SHP77 (cell line): ENCODE measurements at regions not wholly inside any gene's neighbourhood (a gene's known extent, or its start where the extent isn't known, plus 50 kb on each side); places are given as distances from the start of the nearest gene placed in this dataset.

ENCODE experiments used
- DNase-seq, 2 experiments: peaks; one replicate each; lab custom pipeline; 2025; lab: John Stamatoyannopoulos, UW

DNA sequence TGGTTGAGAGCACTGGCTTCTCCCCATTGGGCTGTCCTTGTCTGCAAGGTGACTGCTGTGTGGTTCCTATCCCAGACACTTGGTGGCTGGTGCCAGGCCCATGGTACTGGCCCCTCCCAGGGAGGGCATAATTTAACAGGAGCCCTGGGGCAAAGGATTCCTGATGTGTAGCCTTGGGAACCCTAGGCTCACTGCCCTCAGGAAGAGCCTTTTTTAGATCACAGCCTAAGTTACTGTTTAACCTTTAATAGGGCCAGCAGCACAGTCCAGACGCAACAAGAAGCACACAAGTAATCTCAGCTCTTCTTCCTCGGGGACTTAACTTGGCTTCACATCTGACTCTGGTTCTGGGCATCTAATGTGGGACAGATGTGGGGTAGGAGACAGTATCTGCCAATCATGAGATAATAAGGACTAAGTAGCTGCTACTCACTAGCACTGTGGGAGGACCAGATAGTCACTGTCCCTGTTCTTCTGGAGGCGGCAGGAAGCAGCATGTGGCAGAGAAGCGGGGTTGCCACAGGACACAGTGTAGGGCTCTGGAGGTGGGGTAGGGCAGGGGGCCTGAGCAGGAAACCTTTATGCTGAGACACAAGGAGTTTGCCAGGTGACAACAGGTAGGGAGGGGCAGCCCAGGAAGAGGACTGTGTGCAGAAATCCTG, 136.3 kb downstream of the TMEM17 start:
- no peak for DNase-seq

GRCh38 chr2:62364791-62365528, 141.0 kb downstream of the TMEM17 start:
- no peak for DNase-seq

DNA sequence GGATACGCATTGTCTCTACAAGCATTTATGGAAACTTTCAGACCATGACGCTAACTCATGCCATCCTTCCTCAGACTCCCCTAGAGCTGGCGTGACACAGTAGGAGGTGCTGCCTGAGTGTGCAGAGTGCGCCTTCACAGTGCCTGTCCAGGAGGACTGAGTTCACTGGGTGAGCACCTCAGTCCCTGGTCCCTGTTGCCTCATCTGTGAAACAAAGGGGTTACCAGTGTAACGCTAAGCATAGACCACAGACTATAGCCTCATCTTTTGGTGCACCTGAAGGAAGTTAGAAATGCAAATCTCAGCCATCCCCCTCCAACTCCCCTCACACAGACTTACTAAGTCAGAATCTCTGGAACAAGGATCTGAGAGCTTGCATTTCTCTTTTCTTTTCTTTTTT, 142.8 kb downstream of the TMEM17 start:
- DNase-seq, result no peak

DNA sequence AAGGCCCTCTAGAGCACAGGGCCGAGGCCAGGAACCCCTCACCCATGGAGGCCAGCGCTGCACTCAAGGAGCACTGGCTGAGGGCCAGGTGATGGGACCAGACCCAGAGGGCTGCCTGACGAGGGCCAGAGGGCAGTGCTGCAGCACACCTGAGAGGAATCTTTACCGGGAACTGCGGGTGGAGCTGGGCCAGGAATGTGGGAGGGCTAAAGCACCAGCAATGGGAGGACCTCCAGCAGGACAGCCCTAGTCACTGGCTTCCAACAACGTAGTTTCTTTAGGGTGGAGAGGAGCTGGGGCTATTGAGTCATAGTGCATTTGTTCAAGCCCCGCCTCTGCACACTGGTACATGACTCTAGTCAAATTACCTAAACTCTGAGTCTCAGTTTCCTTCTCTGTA, 143.4 kb downstream of the TMEM17 start:
- no peak for DNase-seq

- DNase-seq, result no peak
Measured at GRCh38 chr2:62361964-62362363, 144.0 kb downstream of the TMEM17 start.

DNA sequence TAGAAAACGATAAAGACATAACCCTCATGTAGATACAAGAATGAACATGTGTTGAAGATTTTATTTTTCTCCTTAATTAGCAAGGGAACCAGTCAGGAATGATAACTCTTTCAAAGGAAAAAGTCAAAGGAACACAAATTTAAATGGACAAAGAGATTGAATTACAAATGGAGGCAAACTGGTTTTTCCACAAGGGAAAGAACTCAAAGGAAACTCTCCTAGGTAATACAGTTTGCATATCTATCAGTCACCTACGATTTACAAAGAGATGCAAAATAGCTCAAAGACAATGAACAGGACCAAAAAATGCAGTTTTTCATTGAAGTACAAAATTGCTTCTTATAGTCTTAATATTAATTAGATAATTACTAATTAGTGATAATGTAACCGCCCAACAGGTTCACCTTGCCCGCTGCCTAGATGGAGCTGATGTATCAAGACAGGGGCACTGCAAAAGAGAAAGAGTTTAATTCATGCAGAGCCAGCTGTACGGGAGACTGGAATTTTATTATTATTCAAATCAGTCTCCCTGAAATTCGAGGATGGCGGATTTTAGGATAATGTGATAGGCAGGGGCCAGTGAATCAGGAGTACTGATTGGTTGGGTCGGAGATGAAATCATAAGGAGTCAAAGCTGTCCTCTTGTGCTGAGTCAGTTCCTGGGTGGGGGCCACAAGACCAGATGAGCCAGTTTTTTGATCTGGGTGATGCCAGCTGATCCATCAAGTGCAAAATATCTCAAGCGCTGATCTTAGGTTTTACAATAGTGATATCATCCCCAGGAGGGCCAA, 151.0 kb downstream of the TMEM17 start:
- no peak for DNase-seq

DNA sequence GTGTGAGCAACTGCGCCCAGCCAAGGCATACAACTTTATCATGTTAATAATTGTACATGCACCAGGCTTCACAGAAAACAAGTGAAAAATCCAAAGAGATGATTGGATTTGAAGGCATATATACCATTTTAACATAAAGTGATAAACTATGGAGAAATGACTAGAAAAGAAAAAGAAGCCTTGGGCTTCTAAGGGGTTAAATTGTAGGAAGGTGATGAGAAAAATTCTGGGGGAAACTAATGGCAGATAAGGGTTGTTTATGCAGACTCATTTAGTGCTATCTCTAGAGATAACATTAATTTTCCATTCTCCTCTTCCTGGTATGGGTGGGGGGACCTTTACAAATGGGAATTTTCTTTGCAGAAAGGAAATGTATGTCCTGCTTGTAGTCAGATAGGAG, 154.0 kb downstream of the TMEM17 start:
- no peak for DNase-seq

DNA sequence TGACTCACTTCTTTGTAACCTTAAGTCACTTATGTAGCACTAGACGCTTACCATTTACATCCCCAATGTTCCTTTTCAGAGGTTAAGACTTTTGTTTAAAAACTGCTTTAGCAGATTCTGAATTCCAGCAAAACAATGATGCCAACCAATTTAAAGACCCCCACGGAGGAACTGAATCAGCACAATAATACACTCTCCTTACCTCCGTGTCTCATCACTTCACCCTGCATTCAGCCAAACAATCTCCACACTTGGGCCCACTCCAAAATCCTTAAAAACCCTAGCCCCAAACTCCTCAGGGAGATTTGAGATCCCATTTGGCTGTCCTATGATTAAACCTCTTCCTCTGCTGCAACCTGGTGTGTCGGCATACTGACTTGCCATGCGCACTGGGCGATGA, 153.9 kb downstream of the B3GNT2 start:
- no peak for DNase-seq

- no peak for DNase-seq
Measured at GRCh38 chr2:62348700-62349099, 152.8 kb downstream of the B3GNT2 start.

DNA sequence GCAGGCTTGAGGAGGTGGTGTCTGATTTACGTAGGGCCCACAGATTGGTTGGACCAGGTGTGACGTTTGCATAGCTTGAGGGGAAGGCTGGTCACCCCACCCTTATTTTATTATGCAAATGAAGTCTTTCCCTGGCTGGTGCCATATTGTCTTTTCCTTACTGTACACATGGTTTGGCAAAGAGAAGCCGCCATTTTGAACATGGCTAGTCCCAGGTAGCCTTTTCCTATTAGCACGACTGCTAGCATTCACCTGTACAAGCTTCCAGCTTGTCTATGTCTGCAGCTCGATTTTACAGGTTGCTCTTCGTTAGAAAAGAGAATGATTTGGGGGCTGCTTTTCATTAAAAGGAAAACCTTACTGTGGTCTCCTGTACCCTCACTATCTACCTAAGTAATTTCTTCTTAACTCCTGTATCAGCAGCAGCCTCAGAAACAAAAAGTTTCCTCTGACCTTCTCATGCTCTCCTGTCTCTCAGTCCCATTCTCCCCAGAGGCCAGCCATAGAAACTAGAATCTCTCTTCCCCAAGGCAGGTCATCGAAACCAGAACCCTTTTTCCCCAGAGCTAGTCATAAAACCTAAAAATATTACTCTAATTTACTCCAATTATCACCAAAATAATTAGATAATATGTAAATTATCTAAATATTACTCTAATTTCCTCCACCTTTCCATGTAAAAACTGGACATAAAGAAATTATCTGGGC, 151.8 kb downstream of the B3GNT2 start:
- no peak for DNase-seq

DNA sequence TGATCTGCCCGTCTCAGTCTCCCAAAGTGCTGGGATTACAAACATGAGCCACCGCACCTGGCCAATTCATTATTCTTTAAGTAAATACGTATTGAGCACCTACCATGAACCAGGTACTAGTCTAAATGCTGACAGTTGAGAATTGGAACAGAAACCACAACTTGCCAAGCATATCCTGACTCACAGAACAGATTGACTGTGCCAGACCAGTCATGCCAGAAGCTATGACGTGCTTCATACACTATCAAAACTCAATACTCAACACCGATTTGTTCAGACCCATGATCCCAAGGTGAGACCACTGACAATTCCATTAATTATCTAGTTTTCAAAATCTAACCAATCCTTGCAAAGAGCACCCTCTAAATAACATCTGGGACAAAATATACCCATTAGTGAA, 148.6 kb downstream of the B3GNT2 start:
- DNase-seq, result no peak

- DNase-seq, result no peak
Measured at GRCh38 chr2:62343636-62344337, 147.9 kb downstream of the B3GNT2 start.

GRCh38 chr2:62343206-62343605, 147.3 kb downstream of the B3GNT2 start:
- no peak for DNase-seq

- DNase-seq, result peak; percentile 95
Measured at GRCh38 chr2:62340994-62341484, 145.1 kb downstream of the B3GNT2 start.

DNA sequence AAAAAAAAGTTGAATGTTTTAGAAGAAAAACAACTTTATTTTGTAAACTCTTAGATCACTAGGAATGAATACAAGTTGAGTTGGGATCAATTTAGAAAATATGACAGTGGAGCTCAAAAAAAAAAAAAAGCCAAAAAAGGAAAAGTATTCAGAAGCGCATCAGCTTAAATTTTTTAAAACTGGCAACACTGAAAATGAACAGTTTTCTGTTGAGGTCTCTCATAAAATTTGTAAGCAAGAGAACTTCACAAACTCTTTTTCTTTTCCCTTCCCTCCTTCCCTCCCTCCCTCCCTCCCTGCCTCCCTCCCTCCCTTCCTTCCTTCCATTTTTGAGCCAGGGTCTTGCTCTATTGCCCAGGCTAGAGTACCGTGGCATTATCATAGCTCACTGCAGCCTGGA, 143.9 kb downstream of the B3GNT2 start:
- DNase-seq, result no peak

DNA sequence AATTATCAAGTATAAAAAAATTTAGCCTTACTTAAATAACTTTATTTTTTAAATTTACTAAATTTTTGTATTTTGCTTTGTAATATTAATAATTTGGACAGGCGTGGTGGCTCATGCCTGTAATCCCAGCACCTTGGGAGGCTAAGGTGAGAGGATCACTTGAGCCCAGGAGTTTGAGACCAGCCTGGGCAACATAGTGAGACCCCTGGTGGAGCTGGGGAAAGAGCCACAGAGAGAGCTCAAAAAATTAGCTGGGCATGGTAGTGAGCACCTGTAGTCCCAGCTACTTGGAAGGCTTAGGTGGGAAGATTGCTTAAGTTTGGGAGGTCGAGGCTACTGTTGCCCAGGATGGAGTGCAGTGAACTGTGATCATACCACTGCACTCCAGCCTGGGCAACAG, 143.5 kb downstream of the B3GNT2 start:
- no peak for DNase-seq

DNA sequence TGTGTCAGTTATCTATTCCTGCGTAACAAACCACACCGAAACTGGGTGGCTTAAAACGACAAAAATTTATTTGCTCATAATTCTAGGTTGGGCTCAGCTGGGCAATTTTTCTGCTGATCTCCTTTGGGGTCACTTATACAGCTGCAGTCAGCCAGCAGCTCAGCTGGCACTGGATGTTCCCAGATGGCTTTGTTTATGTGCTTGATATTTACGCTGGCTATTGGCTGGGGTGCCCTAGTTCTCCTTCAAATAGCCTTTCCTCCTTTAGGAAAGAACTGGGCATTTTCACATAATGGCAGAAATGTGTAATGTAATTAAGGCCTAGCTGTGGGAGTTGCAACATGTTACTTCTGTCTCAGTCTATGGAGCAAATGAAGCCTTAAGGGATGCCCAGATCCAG, 142.2 kb downstream of the B3GNT2 start:
- peak in 1 of 2 experiments; percentile 24 for DNase-seq

DNA sequence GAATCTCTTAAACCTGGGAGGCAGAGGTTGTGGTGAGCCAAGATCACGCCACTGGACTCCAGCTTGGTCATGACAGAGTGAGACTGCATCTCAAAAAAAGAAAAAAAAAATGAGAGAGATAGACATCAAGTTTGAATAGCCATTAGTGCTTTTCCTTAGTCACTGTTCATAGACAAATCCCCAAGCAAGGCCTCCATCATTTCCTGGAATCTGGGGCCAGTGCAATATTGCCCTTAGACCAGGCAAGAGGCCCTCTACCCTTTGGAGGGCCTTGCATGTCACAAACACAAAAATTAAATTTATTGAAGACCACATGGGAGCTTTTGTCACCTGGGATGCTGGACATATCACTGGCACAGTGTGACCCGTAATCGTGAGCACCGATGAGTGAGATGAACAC, 141.5 kb downstream of the B3GNT2 start:
- DNase-seq, result no peak

- no peak for DNase-seq
Measured at GRCh38 chr2:62335612-62336011, 139.7 kb downstream of the B3GNT2 start.

DNA sequence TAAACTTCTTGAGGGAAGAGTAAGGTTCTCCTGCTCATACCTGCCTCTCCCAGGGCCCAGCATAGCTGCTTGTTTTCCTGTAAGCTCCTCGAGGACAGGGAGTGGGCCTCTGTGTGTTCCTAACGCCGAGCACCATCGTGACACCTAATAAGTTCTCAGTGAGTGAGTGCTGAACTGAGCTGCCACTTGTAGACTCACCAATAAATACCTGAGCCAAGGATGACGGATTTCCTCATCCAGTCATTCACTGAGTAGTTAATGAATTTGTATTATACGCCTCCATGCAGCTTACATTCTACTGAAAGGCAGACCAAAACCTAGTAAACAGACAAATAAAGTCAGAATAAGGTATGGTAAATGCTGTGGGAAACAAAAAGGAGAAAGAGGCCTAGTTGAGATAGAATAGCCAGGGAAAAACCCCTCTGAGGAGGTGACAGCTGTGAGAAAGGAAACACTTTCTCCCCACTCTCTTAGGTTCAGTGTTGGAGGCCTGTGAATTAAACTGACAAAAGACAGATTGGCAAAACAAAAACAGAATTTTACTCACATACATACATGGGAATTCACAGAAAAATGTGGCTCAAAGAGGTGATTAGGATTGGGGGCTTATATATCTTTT, 138.6 kb downstream of the B3GNT2 start:
- DNase-seq, result no peak

GRCh38 chr2:62334009-62334408, 138.1 kb downstream of the B3GNT2 start:
- peak; percentile 29 to 35 for DNase-seq
